GM19035 (cell line): ENCODE measurements at regions not wholly inside any gene's neighbourhood (a gene's known extent, or its start where the extent isn't known, plus 50 kb on each side); places are given as distances from the start of the nearest gene placed in this dataset.

Experiments used
- ATAC-seq: cut with Tn5 transposase; IDR thresholded peaks from one replicate; pipeline ENCODE4 v1.9.1; 2021; ENCODE audit not compliant: unreplicated experiment

DNA sequence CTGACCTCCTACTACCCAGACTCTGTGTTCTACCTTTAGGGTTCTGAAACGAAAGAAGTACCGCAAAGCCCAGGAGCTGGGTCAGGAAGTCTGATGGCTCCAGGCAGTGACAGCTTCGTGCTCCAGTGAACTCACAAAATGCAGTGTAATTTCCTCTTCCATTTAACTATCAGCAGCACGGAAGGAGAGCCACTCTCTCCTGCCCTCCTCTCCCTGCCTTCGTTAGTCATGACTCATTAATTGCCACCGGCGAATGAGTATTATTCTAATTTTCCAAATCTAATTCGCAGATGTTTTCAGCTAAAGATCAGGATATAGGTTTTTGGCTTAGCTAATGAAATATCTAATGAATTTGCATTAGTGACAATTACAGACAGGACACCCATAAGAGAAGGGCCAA lies 1262.0 kb downstream of the TYW1 start:
- ATAC-seq: no peak

DNA sequence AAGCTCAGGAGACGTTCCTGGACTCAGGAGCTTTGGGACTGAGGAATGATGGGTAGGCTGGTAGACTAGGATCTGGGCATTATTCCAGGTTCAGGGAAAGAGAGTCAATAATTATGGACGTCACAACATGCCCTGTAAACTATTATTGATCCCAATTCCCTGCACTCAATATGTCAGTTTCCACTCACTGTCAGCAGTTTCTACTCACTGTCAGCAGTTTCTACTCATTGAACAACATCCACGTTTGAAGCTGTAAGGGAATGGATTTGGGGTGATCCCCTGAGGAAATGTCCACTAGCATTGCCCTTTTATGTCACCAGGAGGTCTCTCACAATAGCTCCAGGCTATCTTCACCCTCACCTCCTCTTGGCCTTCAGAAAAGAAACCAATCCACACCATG lies 1268.6 kb downstream of the TYW1 start:
- no peak for ATAC-seq

DNA sequence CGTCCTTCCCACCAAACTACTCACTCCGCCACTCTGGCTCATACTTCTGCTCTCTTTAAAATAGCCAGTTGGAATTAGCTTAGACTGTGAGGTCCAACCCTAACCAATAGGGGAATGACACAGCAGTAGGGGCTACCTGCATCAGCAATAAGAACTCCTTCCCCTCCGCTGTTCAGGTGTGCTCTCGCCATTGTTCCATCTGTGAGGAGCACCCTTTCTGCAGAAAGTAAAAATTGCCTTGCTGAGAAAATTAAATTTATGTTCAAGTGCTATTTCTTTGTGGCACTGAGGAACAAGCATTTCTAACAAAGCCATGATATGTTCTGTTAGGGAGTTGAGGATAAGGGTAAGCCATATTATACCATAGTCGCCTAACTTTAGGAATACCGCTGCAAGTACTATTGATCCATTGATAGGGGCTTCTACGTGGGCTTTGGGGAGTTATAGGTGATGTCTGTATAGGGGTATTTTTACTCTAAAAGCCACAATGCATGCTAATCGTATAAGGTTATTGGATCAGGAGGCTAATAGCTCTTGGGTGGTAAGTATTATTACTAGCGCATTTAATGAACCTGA lies 1269.5 kb downstream of the TYW1 start:
- ATAC-seq: no peak

DNA sequence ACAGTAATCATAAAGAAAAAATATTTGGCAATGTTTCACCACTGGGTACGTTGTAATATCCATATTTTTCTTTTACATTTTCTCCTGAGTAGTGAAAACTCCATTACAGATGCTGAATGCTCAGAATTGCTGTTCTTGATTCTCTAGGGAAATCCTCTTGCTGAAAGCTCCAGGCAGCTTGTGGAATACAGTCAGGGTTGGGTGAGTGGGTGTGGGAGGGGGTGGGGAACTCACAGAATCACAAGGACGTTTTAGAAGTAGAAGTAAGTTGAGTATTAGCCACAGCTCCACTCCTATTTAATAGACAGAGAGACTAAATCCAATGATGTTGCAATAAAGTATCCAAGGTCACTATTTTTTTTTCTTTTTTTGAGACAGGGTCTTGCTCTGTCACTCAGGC lies 1270.9 kb downstream of the TYW1 start:
- no peak for ATAC-seq

DNA sequence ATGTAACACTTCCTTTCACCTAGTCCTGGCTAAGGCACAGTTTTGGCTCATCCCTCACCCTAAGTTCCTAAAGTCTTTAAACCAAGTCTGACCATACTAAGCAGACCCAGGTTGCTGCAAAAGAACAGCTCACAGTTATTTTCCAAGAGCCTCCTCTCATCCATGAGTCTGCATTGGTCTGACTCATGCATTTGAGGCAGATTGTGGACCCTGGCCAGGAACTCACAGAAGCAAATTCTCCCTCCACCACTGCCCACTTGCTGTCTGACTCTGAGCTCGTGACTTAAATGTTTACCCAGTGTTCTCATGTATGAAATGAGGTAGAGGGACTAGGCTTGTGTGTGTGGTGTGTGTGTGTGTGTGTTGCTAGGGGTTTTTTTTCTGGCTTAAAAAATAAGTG lies 1272.8 kb downstream of the TYW1 start:
- no peak for ATAC-seq

DNA sequence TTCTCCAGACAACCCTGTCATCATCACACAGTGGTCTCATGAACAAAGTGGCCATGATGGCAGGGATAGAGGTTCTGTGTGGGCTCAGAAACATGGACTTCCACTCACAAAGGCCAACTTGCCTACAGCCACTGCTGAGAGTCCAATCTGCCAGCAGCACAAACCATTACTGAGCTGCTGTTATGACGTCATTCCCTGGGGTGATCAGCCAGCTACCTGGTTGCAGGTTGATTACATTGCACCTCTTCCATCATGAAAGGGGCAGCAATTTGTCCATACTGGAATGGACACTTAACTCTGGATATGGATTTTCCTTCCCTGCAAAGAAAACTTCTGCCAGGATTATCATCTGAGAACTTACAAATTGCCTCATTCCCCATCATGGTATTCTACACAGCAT lies 1275.9 kb downstream of the TYW1 start:
- no peak for ATAC-seq

DNA sequence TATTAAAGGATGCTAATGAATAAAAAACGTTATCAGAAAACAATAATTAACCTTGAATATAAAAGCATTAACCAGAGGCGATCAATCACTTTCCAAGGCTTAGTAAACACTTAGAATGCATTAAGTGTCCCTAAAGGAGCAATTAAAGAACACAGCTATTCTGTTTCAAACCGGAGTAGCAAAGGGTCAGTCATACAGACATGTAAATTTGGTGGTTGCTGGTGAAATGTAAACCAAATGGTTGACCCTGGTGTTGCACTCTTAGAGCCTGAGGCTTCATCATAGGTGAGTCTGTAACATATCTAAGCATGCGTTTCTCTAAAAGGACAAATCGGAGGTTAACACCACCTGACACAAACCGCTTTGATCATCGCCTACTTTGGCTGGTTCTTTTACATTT lies 1280.1 kb downstream of the TYW1 start:
- no peak for ATAC-seq

DNA sequence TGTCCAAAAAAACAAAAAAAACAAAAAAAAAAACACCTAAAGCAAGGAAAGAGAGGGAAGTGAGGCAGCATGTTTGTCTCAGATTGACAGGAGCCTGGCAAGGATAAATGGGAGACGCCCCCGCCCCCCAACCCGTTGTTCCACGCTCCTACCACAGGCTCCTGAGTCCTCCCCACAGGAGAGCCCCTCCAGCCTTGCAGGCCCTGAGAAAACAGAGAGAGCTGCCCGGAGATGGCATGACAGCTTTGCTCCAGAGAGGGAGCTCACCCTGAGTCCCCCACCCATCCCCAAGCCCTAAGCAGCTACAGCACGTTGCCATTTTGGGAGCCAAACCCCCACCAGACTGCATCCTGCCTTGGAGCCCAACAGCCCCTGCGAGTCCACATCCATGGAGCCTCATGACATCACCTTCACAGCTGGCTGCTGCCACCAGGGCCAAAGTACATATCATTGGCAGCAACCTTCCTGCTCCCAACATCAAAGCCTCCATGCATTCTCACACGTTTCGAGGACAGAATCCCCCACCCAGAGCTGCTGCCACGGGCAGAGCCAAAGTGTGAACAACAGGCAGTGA lies 1283.3 kb downstream of the TYW1 start:
- ATAC-seq: no peak

DNA sequence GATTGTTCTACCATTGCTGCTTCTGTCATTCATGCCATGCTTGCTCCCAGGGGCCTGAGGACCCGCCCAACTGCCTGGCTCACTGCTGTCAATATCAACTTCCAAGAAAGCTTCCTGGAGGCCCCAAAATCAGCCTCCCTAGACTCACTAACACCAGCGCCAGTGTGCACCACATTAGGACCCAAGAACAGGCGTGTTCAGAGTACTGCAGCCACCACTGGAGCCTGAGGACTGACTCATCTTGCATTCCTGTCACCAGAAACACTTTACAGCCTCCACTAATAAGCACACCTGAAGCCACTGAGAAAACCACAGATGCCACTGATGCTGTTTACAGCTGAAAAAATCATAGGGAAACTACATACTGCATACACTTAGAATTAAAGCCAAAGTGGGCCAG lies 1284.3 kb downstream of the TYW1 start:
- no peak for ATAC-seq

DNA sequence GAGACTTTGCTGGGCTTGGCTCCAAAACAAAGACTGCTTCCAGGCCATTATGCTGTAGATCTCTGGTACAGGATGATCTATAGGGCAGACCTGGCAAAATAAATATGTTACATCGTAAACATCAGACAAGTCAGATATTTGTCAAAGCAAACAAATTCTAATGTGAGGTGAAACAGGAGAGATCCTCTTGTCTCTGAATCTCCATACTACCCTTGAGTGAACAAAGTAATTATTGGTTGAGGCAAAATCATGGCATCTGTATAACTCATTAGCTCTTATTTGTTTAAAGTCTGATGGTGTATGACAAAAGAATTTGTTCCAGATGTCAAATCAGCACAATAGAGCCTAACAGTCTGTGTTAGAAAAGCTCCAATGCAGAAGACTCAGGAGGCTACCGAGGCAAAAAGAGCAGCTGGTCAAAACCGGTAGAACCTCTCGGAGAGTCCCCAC lies 1291.5 kb downstream of the TYW1 start:
- ATAC-seq: no peak

DNA sequence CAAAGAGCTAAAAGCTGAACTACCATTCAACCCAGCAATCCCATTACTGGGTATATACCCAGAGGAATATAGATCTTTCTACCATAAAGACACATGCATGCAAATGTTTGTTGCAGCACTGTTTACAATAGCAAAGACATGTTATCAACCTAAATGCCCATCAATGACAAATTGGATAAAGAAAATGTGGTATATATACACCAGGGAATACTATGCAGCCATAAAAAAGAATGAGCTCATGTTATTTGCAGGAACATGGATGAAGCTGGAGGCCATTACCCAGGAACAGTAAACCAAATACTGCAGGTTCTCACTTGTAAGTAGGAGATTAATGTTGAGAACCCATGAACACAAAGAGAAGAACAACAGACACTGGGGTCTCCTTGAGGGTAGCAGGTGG lies 1295.1 kb downstream of the TYW1 start:
- no peak for ATAC-seq

DNA sequence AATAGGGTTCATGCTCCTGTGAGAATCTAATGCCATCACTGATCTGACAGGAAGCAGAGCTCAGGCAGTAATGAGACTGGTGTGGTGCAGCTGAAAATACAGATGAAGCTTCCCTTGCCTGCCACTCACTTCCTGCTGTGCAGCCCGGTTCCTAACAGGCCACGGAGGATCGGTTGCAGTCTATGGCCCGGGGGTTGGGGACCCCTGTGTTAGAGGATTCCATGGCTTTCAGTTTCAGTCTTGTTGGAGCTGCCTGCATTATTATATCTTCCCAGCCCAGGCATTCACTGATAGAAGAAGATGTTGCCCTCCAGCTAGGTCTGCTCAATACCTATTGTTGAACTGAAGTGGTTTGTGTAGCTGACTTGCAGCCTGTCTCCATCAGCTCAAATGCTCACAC lies 1298.8 kb downstream of the TYW1 start:
- no peak for ATAC-seq

DNA sequence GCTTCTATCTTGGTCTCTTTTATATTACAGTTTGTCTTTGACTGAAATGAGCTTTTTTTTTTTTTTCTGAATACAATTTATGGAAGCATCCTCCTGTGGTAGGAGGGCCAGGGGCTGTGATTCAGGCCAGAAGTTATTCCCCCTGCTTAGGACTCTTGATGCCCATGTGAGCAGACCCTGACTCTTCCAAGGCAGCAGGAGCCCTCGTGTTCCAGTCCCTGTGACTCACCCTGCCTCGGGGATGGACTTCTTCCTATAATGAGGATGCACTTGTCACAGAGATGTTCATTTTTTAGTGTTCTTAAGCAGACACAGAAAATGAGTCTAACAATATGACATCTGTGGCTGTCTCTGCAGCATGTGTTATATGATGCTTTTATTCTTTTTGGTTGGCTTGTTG lies 1293.7 kb upstream of the AUTS2 start:
- ATAC-seq: no peak

DNA sequence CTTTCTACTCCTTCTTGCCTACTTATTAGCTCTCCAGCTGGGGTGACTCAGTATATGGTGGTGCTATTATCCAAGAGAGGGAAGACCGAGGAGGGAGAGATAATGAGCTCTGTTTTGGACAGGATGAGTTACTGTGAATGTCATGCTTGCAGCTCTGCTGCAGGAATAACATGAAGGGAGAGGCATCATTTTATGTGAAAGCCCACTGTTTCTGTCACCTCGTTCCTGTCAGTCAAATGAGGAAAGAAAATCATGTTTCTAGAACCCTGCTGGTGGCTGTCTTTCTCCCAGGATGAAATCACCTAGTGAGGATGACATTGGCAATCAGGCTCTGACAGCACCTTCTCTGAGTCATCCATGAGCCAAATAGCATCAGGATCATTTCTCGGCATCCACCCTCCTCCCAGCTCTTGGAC lies 1291.6 kb upstream of the AUTS2 start:
- ATAC-seq: no peak

DNA sequence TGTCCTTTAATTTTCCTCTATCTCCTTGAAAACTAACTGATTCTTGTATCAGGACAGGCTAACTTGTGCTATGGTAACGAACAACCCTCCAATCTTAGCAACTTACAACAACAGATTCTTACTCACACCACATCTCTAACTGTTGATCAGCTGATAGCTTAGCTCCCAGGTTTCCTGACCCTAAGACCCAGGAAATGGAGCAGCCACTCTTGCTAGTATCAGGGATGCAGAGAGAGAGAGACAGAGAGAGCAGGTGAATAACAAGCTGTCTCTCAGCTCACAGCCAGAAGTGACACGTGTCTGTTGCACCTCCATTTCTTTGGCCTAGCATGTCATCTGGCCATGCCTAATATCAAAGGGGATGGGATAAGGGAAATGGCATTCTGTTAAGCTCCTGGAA lies 1289.0 kb upstream of the AUTS2 start:
- ATAC-seq: no peak

DNA sequence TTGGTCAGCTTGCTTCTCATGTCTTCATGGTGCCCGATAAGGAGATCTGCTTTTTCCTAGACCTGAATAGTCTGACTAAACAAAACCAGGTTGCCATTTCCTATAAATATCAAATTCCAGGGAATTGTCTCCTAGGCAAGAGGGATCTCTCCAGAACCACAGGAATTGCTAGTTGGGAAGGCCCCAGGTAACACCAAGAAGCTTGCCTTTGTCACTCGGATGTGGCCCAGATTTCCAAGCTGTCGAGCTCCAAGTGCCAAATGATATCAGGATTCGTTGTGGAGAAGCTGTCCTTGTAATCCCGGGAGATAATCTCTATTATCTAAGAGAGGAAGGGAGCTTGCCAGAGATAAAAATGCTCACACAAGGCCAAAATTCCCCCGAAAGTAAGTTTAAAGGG lies 1288.5 kb upstream of the AUTS2 start:
- ATAC-seq: no peak

DNA sequence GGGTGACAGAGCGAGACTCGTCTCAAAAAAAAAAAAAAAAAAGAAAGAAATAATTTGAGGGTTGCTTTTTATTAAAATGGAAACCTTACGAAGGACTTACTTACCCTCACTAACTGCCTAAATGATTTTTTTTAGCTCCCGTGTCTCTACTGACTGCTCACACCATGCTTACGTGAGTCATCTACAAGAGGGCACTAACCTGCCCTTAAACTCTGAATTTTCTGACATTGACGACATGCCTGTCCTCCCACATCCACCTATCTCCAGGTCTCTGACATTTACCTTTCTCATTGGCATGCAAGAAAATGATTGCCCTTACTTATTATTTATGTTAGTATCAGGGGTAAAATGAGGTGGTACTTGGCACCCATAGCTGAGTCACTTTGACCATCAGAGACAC lies 1286.3 kb upstream of the AUTS2 start:
- ATAC-seq: no peak

DNA sequence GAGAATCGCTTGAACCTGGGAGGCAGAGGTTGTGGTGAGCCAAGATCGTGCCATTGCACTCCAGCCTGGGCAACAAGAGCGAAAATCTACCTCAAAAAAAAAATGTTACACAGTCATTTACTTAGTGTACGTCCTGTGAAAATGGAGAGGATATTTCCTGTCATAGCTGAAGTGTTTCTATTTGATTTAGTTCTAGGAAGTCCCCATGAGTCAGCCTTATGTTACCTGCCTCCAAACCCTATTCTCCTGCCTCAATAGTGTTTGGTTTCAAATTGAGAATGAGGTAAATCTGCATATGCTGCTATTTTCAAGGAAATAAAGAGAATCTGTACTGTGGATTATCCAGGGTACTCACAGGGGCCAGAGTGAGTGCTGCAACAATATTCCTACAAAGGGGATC lies 1284.5 kb upstream of the AUTS2 start:
- no peak for ATAC-seq

DNA sequence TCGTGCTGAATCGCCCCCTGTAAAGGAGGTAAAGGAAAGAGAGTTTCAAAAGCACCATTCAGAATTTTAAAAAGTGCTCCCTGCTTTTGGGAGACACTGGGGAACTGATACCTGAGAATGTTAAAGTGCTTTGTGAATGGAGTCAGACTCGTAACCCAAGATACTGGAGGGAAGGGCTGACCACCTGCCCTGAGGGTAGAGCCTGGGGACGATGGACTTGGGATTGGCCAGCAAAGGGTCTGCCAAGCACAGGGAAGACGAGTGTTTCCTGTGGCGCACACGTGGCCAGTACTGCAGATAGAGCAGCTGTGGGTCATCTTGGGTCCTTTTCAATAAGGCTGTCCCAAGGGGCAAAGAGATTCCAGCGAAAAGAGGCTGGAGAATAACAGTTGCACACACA lies 1284.1 kb upstream of the AUTS2 start:
- no peak for ATAC-seq

DNA sequence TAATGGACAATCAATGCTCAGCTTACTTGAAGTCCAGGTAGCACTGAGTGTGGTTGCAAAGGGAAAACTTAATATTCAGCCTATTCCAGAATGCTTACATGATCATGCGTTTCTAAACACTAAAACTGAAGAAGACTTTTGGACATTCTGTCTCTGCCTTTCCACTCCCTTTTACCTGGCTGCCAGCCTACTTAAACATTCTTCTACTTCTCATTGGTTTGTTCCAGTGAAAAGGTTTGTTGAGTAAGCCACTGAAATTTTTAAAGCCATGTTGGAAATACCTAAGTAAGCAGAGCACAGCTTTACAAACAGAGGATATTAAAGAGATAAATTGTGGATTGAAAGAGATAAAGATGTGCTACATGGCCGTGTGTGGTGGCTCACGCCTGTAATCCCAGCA lies 1280.8 kb upstream of the AUTS2 start:
- no peak for ATAC-seq

DNA sequence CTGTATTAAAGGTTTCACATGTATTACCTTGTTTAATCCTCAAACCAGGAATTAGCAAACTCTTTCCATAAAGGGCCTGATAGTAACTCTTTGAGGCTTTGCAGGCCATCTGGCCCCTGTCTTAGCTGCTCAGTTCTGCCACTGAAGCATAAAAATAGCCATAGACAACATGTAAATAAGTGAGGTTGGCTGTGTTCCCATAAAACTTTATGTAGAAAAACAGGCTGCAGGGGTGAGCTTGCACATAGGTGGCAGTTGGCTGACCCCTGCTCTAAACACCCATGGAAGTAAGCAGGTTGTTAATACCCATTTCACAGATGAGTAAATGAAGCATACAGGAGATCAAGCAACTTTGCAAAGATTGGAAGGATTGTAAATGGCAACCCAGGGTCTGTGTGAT lies 1279.2 kb upstream of the AUTS2 start:
- no peak for ATAC-seq

DNA sequence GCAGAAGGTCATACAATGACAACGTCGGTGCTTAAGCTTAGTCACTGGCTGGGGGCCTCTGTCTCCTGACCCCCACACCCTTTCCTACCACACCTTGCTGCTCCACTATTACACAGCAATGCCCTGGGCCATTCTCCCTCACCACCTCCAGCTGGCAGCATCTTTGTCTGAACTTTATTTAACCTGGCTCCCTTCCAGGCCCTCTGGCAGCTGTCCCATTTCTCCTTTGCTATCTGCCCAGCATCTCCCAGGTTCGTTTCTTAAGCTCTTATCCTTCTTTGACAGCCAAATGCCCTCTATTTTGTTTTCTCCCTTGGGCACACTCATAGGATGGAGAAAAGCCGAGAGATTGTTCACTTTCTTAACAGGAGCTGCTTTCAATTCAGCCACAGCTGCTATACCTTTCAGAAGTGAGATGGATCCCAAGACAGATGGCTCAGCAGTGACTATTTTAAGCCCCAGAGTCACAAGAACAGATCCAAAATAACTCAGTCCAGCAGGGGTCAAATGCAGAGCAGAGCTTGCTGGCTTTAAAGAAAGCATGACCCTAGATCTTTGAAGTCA lies 1277.1 kb upstream of the AUTS2 start:
- no peak for ATAC-seq
